Mesodermal cell (in vitro differentiated cells): ENCODE measurements at regions not wholly inside any gene's neighbourhood (a gene's known extent, or its start where the extent isn't known, plus 50 kb on each side); places are given as distances from the start of the nearest gene placed in this dataset.

Source experiments
- H3K27ac ChIP-seq: 2 replicates; pipeline ENCODE4 v1.7.0; 2013; ENCODE audit warnings: mild to moderate bottlenecking, low read depth, low read length, moderate library complexity; ENCODE audit not compliant: severe bottlenecking
- H3K36me3 ChIP-seq: 2 replicates; pipeline ENCODE4 v1.7.1; 2013; ENCODE audit warnings: mild to moderate bottlenecking, low read length, moderate library complexity; ENCODE audit not compliant: control insufficient read depth, insufficient read depth
- H3K4me1 ChIP-seq: one replicate; pipeline ENCODE4 v1.7.1; 2013; ENCODE audit warnings: mild to moderate bottlenecking, low read length; ENCODE audit not compliant: insufficient read depth, control insufficient read depth, poor library complexity, severe bottlenecking
- H3K4me3 ChIP-seq: 2 replicates; pipeline ENCODE4 v1.7.0; 2013; ENCODE audit warnings: low read length, control low read depth, mild to moderate bottlenecking; ENCODE audit not compliant: insufficient read depth, poor library complexity, severe bottlenecking; ENCODE audit errors: extremely low read depth
- H3K9me3 ChIP-seq: 2 replicates; pipeline ENCODE4 v1.7.1; 2013; ENCODE audit warnings: mild to moderate bottlenecking, low read length, moderate library complexity; ENCODE audit not compliant: control insufficient read depth
- WGBS, 2 experiments: methylation state at CpG; one replicate each; pipeline ENCODE4 v1.1.5; 2013; ENCODE audit warnings: missing lambda C conversion rate in 2 of 2; ENCODE audit not compliant: insufficient coverage in 2 of 2; 5-methylcytosine and 5-hydroxymethylcytosine counted together

- peaks cover 5% of the 10 kb centered on the region for H3K9me3 ChIP-seq
- no peak overlapping the region for H3K27ac ChIP-seq
- 96% methylated on average over 8 to 15 of the region's 16 CpGs for WGBS, 2 experiments
- H3K4me3 ChIP-seq = no peak overlapping the region
- peaks cover 3% of the 10 kb centered on the region for H3K4me1 ChIP-seq
- H3K36me3 ChIP-seq = no peaks in the 10 kb centered on the region
Measured at GRCh38 chr11:130763087-130763980, 152.9 kb downstream of the SNX19 start.

GRCh38 chr11:130765406-130765805 is 150.9 kb downstream of the SNX19 start:
- 86 to 92% methylated on average over 5 to 7 of the region's 8 CpGs for WGBS, 2 experiments

GRCh38 chr11:130765951-130766649 is 150.2 kb downstream of the SNX19 start:
- 87% methylated on average over 4 of the region's 5 CpGs for WGBS, 2 experiments
- no peak overlapping the region for H3K27ac ChIP-seq
- no peak overlapping the region for H3K4me3 ChIP-seq
- H3K36me3 ChIP-seq = no peaks in the 10 kb centered on the region
- peaks cover 1% of the 10 kb centered on the region for H3K4me1 ChIP-seq
- H3K9me3 ChIP-seq = peaks cover 10% of the 10 kb centered on the region

More at GRCh38 chr11:130765406-130765805, 150.9 kb downstream of the SNX19 start:
- Histone ChIP-seq H3K27ac (no peak overlapping the region), H3K4me3 (no peak overlapping the region), H3K9me3 (peaks cover 10% of the 10 kb centered on the region), H3K36me3 (no peaks in the 10 kb centered on the region), H3K4me1 (peaks cover 3% of the 10 kb centered on the region)

- 71 to 100% methylated on average over 1 of the region's 3 CpGs for WGBS, 2 experiments
- H3K9me3 ChIP-seq = peaks cover 10% of the 10 kb centered on the region
- no peaks in the 10 kb centered on the region for H3K36me3 ChIP-seq
- no peak overlapping the region for H3K27ac ChIP-seq
- H3K4me3 ChIP-seq = no peak overlapping the region
- no peaks in the 10 kb centered on the region for H3K4me1 ChIP-seq
Measured at GRCh38 chr11:130766650-130767565, 149.4 kb downstream of the SNX19 start.

GRCh38 chr11:130769782-130770535 is 146.3 kb downstream of the SNX19 start:
- Histone ChIP-seq H3K36me3 (no peaks in the 10 kb centered on the region), H3K9me3 (peaks cover 10% of the 10 kb centered on the region), H3K4me1 (peaks cover 8% of the 10 kb centered on the region), H3K4me3 (no peak overlapping the region), H3K27ac (no peak overlapping the region)
- WGBS, 2 experiments = 93 to 99% methylated on average over 6 of the region's 8 CpGs

- 74 to 100% methylated on average over 3 of the region's 7 CpGs for WGBS, 2 experiments
- no peak overlapping the region for H3K27ac ChIP-seq
- no peak overlapping the region for H3K4me3 ChIP-seq
- H3K36me3 ChIP-seq = no peaks in the 10 kb centered on the region
- H3K9me3 ChIP-seq = peaks cover 10% of the 10 kb centered on the region
- peaks cover 8% of the 10 kb centered on the region for H3K4me1 ChIP-seq
Measured at GRCh38 chr11:130771708-130772107, 144.6 kb downstream of the SNX19 start.

- H3K27ac ChIP-seq = peak overlapping the region; percentile 5
- WGBS, 2 experiments = 66 to 75% methylated on average over 5 of the region's 6 CpGs
- H3K36me3 ChIP-seq = no peaks in the 10 kb centered on the region
- peaks cover 8% of the 10 kb centered on the region for H3K4me1 ChIP-seq
- H3K4me3 ChIP-seq = no peak overlapping the region
- H3K9me3 ChIP-seq = peaks cover 10% of the 10 kb centered on the region
Measured at GRCh38 chr11:130772266-130773227, 143.7 kb downstream of the SNX19 start.

- Histone ChIP-seq H3K9me3 (peaks cover 4% of the 10 kb centered on the region), H3K4me1 (peaks cover 8% of the 10 kb centered on the region), H3K27ac (no peak overlapping the region), H3K36me3 (no peaks in the 10 kb centered on the region), H3K4me3 (no peak overlapping the region)
- 100% methylated on average over 2 of the region's 5 CpGs for WGBS, 2 experiments
Measured at GRCh38 chr11:130773244-130773820, 142.9 kb downstream of the SNX19 start.

GRCh38 chr11:130774703-130775102 is 141.6 kb downstream of the SNX19 start:
- H3K9me3 ChIP-seq = no peaks in the 10 kb centered on the region
- no peak overlapping the region for H3K4me3 ChIP-seq
- no peak overlapping the region for H3K27ac ChIP-seq
- peaks cover 8% of the 10 kb centered on the region for H3K4me1 ChIP-seq
- 89 to 100% methylated on average over 3 of the region's 3 CpGs for WGBS, 2 experiments
- H3K36me3 ChIP-seq = no peaks in the 10 kb centered on the region
